SK-N-SH treated with all-trans-retinoic acid at 6 μM for 48 hours (cell line): ENCODE measurements at regions not wholly inside any gene's neighbourhood (a gene's known extent, or its start where the extent isn't known, plus 50 kb on each side); places are given as distances from the start of the nearest gene placed in this dataset.

ENCODE experiments used
- BACH2 ChIP-seq: fragments of 250-450 bp; sonication (Bioruptor Pico); IDR thresholded peaks from 2 replicates; pipeline ENCODE4 v1.9.0; 2021; ENCODE audit warnings: mild to moderate bottlenecking, borderline replicate concordance
- CSRNP3 ChIP-seq: fragments of 250-450 bp; sonication (Bioruptor Pico); IDR thresholded peaks from 2 replicates; pipeline ENCODE4 v1.5.1; 2021; ENCODE audit warnings: mild to moderate bottlenecking, moderate library complexity
- PPARA ChIP-seq: fragments of 250-450 bp; sonication (Bioruptor Pico); IDR thresholded peaks from 2 replicates; pipeline ENCODE4 v1.5.0; 2020; ENCODE audit warnings: mild to moderate bottlenecking, borderline replicate concordance
- RARB ChIP-seq: fragments of 250-450 bp; sonication (Bioruptor Pico); IDR thresholded peaks from 2 replicates; pipeline ENCODE4 v1.8.0; 2021; ENCODE audit warnings: mild to moderate bottlenecking, moderate library complexity

- TF ChIP-seq CSRNP3 (CRISPR knock-in tag): no peak
- no peak for TF ChIP-seq RARB
- TF ChIP-seq PPARA (CRISPR knock-in tag): no peak
- TF ChIP-seq BACH2: no peak
Measured at GRCh38 chr16:63690267-63690666, 1431.6 kb downstream of the CDH11 start.
